HG02759 (cell line): ENCODE measurements at regions not wholly inside any gene's neighbourhood (a gene's known extent, or its start where the extent isn't known, plus 50 kb on each side); places are given as distances from the start of the nearest gene placed in this dataset.

Experiments
- ATAC-seq: cut with Tn5 transposase; IDR thresholded peaks from one replicate; pipeline ENCODE4 v1.9.1; 2021; ENCODE audit warnings: mild to moderate bottlenecking, moderate library complexity; ENCODE audit not compliant: unreplicated experiment

GRCh38 chr2:38207168-38207567, 131.2 kb upstream of the CYP1B1 start:
- no peak for ATAC-seq

GRCh38 chr2:38203446-38203810, 127.5 kb upstream of the CYP1B1 start:
- ATAC-seq: no peak

- no peak for ATAC-seq
Measured at GRCh38 chr2:38202713-38203445, 126.9 kb upstream of the CYP1B1 start.

DNA sequence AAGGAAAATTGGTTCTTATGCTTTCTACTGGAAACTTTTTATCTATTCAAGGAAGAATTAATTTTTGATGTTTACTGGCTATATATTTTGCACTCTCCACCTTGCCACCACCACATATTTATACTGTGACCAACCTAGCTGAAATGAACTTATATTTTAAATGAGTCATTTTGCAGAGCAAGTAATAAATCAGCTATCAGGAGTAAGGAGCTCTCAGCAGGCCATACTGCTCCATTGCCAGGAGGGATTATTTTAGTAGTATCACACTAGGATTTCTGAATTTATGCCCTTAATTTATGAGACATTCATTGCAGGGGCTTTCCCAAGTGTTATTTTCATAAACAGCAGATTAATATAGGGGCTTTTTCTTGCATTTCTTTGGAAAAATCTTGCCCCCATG, 125.8 kb upstream of the CYP1B1 start:
- no peak for ATAC-seq

GRCh38 chr2:38200598-38200997, 124.6 kb upstream of the CYP1B1 start:
- no peak for ATAC-seq

- ATAC-seq: no peak
Measured at GRCh38 chr2:38199127-38199526, 123.2 kb upstream of the CYP1B1 start.

- ATAC-seq: no peak
Measured at GRCh38 chr2:38194751-38195150, 118.8 kb upstream of the CYP1B1 start.

GRCh38 chr2:38192976-38193375, 117.0 kb upstream of the CYP1B1 start:
- ATAC-seq: no peak

DNA sequence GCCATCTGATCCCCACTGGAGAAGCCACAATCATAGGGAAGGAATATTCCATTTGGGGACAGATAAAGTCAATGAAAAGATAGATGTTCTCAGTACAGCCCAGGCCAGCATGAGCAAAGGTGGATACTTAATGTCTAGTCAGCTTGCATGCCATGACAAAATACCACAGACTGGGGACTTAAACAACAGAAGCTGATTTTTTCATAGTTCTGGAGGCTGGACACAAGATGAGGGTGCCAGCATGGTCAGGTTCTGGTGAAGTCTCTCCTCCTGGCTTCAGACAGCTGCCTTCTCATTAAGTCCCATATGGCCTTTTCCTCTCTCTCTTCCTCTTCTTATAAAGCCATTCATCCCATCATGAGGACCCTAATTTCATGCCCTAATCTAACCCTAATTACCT, 116.1 kb upstream of the CYP1B1 start:
- ATAC-seq: no peak

DNA sequence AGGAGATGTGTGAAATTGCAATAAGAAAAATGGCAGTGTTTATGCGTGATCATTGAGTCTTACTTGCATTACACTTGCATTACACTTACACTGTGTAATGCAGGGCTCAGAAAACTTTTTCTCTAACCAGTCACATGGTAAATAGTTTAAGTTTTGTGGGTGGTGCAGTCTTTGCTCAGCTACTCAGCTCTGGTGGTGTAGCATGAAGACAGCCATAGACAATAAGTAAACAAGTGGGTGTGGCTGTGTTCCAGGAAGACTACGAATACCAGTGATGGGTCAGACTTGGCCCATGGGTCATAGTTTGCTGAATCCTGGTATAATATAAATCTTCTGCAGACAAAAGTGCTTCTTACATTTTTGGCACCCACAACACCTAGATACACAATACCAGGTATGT, 115.6 kb upstream of the CYP1B1 start:
- ATAC-seq: no peak

DNA sequence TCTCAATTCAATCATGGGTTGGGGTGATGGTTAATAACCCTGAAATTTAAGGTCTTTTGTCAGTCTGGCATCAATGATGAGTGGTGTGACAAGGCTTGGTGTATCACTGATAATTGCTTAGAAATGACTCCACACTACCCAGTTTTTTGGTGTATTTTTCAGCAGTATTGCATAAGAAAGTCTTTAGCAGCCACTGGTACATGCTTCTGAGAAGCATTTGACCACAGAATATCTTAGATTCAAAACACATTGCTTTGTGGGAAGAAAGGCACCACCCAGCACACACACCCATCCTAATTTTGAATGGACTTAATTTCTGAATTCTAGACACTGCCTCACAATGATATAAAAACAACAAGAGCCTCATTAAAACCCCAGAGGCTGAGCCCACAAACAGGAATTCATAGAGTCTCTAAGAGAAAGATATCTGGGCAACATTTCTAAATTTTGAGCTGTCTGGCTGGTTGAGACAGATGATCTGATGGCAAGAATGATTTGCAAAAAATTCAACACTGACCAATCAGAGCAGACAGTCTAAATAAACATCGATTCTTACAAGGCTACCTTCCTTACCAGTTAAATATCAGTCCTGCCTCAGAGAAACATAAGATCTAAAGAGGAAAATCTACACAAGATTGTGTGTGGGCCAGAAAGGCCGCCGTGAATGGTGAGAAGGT, 114.7 kb upstream of the CYP1B1 start:
- ATAC-seq: no peak

DNA sequence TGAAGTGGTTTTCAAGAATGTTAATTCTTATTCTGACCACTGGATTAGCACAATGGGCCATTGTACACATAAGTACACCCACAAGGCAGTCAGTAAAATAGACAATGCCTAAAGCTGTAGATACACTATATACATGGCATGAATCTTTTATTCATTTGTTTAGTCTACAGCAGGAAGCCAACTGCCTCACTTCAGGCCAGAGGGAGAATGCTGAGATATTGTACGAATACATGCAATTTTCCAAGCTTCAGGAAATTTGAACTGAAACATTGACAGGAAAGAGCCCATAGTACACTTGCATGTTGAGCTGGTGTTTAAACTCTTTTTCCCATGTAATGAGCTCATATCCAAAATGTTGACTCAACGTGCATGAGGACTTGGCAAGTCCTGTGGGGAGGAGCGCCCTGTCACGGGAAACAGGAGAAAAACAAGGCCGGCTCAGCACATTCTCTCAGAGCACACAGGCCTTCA, 111.6 kb upstream of the CYP1B1 start:
- ATAC-seq: no peak

DNA sequence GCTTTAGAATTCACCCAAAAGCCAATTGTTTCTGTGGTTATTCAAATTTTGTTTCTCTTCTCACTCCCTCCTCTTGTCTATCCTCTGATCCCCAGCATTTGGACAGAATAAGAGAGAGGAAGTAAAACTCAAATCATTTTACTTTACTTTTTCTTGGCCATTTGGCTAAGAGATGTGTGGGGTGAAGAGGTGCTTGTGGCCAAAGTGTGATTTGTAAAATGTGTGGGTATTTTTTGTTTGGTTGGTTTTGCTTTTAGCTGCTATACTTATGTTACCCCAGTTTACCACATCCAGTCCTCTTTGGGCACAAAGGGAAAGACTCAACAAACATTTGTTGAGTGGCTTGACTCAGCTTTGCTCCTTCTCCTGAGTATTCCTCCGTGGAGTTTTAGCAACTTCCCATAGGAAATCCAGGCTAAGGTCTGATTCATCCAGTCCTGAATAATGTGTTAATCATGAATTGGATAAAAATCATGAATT, 109.1 kb upstream of the CYP1B1 start:
- ATAC-seq: peak; percentile 92

GRCh38 chr2:38182492-38183003, 106.6 kb upstream of the CYP1B1 start:
- no peak for ATAC-seq

DNA sequence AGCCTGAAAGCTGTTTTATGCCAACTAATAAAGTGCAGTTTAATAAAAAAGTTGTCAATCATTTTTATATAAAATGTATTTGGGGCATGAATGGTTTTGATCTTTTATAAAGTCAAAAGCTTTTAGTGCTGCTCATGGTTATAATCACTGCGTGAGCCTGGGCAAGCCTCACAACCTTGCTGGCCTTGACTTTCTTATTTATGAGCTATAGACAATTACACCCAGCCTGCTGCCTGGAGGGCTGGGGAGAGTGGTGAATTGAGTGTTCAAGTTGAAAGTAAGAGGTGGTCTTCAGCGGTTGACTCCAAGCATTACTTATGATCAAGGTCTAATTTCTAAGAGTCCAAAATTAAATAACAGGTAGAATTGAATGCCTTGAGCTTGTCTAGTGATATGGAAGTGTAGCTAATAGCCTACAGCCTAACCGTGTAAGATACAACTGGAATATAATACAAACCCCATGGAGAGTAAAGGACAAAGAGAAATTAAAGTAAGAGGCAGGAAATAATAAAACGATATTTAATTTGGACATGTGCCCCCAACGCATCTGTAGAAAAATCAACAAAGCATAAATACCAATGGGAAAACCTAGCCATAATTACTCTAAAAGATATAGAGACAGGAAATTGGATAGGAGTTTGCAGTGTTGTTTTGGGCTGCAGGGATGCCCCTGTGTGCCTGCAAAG, 106.0 kb upstream of the CYP1B1 start:
- ATAC-seq: no peak

DNA sequence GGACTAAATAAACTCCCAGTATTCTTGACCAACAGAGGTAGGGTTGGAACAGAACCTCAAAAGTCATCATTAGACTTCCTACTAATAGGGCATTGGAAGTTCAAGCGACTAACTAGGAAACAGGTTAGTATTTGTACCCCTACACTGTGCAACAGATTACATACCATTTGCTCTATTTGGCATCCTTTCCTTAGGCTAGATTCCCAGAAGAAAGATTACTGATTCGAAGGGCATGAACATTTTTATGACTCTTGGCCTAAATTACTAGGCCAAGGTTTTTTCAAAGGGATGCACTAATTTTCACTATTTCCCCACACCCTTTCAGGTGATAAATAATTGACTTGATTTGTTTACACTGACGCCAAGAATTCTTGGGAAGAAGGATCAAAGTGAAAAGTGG, 104.8 kb upstream of the CYP1B1 start:
- no peak for ATAC-seq

- peak; percentile 64 for ATAC-seq
Measured at GRCh38 chr2:38178556-38179419, 102.8 kb upstream of the CYP1B1 start.

DNA sequence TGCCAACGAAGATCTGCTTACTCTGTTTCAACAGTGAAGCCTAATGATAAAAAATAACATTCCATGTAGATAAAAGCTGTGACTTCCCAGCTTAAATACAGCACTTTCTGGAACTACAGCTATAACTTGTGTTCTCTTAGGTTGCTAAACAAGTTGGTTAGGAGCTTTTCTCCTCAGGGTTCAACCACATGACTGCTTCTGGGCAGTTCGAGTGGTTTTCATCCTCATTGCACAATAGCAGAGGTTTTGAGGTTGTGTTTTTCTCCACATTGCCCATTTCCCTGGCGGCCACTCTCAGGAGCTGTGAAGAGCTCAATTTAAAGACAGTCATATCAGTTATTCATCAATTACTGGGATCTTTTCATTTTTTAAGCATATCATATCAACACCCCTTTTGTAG, 102.2 kb upstream of the CYP1B1 start:
- ATAC-seq: no peak

DNA sequence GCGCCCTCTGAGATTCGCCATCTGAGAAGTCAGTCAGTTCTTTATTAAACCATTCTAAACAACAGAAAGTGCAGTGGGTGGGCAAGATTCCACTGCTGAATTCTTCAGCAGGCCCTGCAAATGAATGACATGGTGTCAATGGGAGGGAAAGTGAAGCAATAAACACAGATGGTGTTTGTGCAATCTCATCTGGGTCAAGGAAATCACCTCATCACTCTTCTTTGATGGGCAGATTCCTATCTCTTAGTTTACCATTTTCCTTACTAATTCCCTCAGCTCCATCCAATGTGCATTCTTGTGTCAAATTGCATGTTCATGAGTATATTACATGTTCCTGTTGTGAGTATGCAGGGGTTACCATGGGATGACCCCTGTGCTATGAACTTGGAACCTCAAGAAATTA, 100.7 kb upstream of the CYP1B1 start:
- no peak for ATAC-seq

DNA sequence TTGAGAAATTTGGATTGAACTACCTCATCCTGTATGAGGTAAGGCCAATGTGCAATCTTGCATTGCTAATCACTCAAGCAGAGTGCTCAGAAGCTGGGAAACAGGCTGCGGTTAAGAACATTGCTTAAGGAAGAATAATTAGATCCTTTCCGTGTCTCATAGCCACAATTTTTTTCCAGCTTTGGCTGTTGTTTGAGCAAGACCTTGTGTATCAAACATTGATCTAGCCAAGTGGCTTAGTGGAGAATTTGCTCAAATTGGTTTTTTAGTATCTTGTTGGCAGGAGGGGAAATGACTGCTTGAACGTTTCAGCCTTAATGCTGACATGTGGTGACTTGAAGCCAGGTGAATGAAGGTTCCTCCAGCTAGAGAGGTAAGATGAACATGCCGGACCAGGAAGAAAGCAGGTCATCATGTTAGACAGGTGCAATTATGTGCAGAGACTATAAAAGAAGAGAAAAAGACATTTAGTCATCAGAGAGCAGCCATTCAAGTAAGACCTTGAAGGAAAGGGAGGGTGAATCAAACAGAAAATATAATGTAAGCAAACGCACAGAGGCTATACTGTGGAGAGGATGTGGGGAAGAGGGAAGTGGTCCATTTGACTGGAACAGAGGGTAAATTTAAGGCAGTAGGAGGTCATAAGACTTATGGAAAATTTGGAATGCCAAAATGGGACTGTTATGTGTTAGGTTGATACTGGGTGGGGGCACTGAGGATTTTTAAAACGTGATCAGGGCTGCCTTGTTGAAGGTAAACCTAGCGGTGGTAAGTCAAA, 98.9 kb upstream of the CYP1B1 start:
- ATAC-seq: no peak
